HEK293 (cell line): ENCODE measurements at regions not wholly inside any gene's neighbourhood (a gene's known extent, or its start where the extent isn't known, plus 50 kb on each side); places are given as distances from the start of the nearest gene placed in this dataset.

ENCODE experiments used
- CTCF ChIA-PET: fragments of 350-600 bp; formaldehyde crosslinking; extraction: SDS; loops from one replicate; lab custom pipeline; 2021; ENCODE audit warnings: antibody characterized with exemption; lab: Yijun Ruan, JAX
- POLR2A ChIA-PET: fragments of 300-600 bp; formaldehyde crosslinking; extraction: SDS; loops from one replicate; lab custom pipeline; 2020; ENCODE audit warnings: antibody characterized with exemption, inconsistent platforms; lab: Yijun Ruan, JAX
- H3K27ac ChIP-seq: fragments of 200-500 bp; sonication (Bioruptor generic); 2 replicates; pipeline ENCODE4 v1.5.1; 2014; ENCODE audit warnings: low read depth, low read length, control low read depth, inconsistent platforms; ENCODE audit errors: extremely low read depth
- H3K36me3 ChIP-seq, 2 experiments: fragments of 200-500 bp in 1 of 2; sonication (Bioruptor generic) in 1 of 2; 1 replicate in 1 of 2; 2 replicates in 1 of 2; pipeline ENCODE4 v1.5.1; 2014 to 2017; ENCODE audit warnings: inconsistent platforms in 2 of 2, low read length in 2 of 2; ENCODE audit not compliant: control insufficient read depth in 2 of 2, insufficient read depth in 1 of 2
- H3K4me1 ChIP-seq: fragments of 200-500 bp; sonication (Bioruptor generic); 2 replicates; pipeline ENCODE4 v1.5.1; 2014; ENCODE audit warnings: mild to moderate bottlenecking, low read length, inconsistent platforms; ENCODE audit not compliant: control insufficient read depth, insufficient read depth
- H3K4me3 ChIP-seq: 2 replicates; pipeline ENCODE4 v1.5.1; 2011; ENCODE audit warnings: low read depth, mild to moderate bottlenecking, control low read depth, low read length, moderate library complexity
- H3K9me3 ChIP-seq: fragments of 200-500 bp; sonication (Bioruptor generic); 2 replicates; pipeline ENCODE4 v1.5.1; 2014; ENCODE audit warnings: low read depth, low read length, inconsistent platforms; ENCODE audit not compliant: control insufficient read depth, insufficient read depth
- FEZF1 ChIP-seq: fragments of 450-650 bp; formaldehyde crosslinking; IDR thresholded peaks from 2 replicates; pipeline ENCODE4 v1.5.1; 2016; ENCODE audit warnings: missing biosample characterization, missing genetic modification characterization
- OSR2 ChIP-seq: fragments of 450-650 bp; formaldehyde crosslinking; IDR thresholded peaks from 2 replicates; pipeline ENCODE4 v1.5.1; 2016; ENCODE audit warnings: missing biosample characterization, missing genetic modification characterization
- ZBTB17 ChIP-seq: fragments of 450-650 bp; formaldehyde crosslinking; IDR thresholded peaks from 2 replicates; pipeline ENCODE4 v1.5.1; 2016; ENCODE audit warnings: missing biosample characterization, missing genetic modification characterization
- ZIC2 ChIP-seq: fragments of 450-650 bp; formaldehyde crosslinking; IDR thresholded peaks from 2 replicates; pipeline ENCODE4 v1.5.1; 2016; ENCODE audit warnings: missing biosample characterization, missing genetic modification characterization
- ZNF140 ChIP-seq: fragments of 450-650 bp; formaldehyde crosslinking; IDR thresholded peaks from 2 replicates; pipeline ENCODE4 v1.5.1; 2016; ENCODE audit warnings: missing biosample characterization, missing genetic modification characterization
- ZNF23 ChIP-seq: fragments of 450-650 bp; formaldehyde crosslinking; IDR thresholded peaks from 2 replicates; pipeline ENCODE4 v1.5.1; 2016; ENCODE audit warnings: missing biosample characterization, missing genetic modification characterization, borderline replicate concordance
- ZNF561 ChIP-seq: fragments of 450-650 bp; IDR thresholded peaks from 2 replicates; pipeline ENCODE4 v1.5.1; 2018; ENCODE audit warnings: missing biosample characterization, missing genetic modification characterization, borderline replicate concordance
- ZNF571 ChIP-seq: fragments of 450-650 bp; formaldehyde crosslinking; IDR thresholded peaks from 2 replicates; pipeline ENCODE4 v1.5.0; 2017; ENCODE audit warnings: missing biosample characterization, missing genetic modification characterization
- ZNF629 ChIP-seq: fragments of 450-650 bp; formaldehyde crosslinking; IDR thresholded peaks from 2 replicates; pipeline ENCODE4 v1.5.1; 2017; ENCODE audit warnings: missing biosample characterization, missing genetic modification characterization
- ZNF677 ChIP-seq: fragments of 450-650 bp; IDR thresholded peaks from 2 replicates; pipeline ENCODE4 v1.5.0; 2018; ENCODE audit warnings: missing biosample characterization, mild to moderate bottlenecking, missing genetic modification characterization, moderate library complexity
- ZNF830 ChIP-seq: fragments of 450-650 bp; IDR thresholded peaks from 2 replicates; pipeline ENCODE4 v1.5.0; 2018; ENCODE audit warnings: missing biosample characterization, missing genetic modification characterization, low read depth, mild to moderate bottlenecking, moderate library complexity
- TF ChIP-seq, protein P1 (sequence below): fragments of 450-650 bp; formaldehyde crosslinking; IDR thresholded peaks from 2 replicates; pipeline ENCODE4 v1.5.0; 2017; ENCODE audit warnings: missing biosample characterization, missing genetic modification characterization, borderline replicate concordance
- TF ChIP-seq, protein P2 (sequence below): fragments of 450-650 bp; formaldehyde crosslinking; IDR thresholded peaks from 2 replicates; pipeline ENCODE4 v1.5.1; 2016; ENCODE audit warnings: missing biosample characterization, missing genetic modification characterization
- TF ChIP-seq, protein P3 (sequence below): fragments of 450-650 bp; formaldehyde crosslinking; IDR thresholded peaks from 2 replicates; pipeline ENCODE4 v1.5.1; 2016; ENCODE audit warnings: missing biosample characterization, missing genetic modification characterization
- TF ChIP-seq, protein P4 (sequence below): fragments of 450-650 bp; formaldehyde crosslinking; IDR thresholded peaks from 2 replicates; pipeline ENCODE4 v1.5.1; 2016; ENCODE audit warnings: missing biosample characterization, missing genetic modification characterization
- TF ChIP-seq, protein P5 (sequence below): fragments of 450-650 bp; formaldehyde crosslinking; IDR thresholded peaks from 2 replicates; pipeline ENCODE4; 2016; ENCODE audit warnings: missing biosample characterization, missing genetic modification characterization

DNA sequence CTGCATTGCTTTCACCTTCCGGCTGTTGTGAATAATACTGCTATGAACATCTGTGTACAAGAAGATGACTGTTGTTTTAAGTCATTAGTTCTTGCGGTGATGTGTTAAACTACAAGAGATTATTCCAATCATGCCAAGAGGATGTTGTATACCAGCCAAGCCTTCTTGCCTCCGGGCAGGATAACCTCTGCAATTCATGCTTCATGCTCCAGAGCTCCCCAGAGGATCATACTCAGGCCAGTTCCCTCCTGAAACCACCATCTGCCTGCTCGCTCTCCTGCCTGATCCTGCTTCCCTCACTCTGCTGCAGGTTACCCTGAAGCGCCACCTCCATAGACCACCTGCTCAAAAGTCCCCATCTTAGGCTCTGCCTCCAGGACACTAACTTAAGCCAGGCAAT is 187.1 kb upstream of the PROK2 start (continued):
- TF ChIP-seq, protein P1, sequence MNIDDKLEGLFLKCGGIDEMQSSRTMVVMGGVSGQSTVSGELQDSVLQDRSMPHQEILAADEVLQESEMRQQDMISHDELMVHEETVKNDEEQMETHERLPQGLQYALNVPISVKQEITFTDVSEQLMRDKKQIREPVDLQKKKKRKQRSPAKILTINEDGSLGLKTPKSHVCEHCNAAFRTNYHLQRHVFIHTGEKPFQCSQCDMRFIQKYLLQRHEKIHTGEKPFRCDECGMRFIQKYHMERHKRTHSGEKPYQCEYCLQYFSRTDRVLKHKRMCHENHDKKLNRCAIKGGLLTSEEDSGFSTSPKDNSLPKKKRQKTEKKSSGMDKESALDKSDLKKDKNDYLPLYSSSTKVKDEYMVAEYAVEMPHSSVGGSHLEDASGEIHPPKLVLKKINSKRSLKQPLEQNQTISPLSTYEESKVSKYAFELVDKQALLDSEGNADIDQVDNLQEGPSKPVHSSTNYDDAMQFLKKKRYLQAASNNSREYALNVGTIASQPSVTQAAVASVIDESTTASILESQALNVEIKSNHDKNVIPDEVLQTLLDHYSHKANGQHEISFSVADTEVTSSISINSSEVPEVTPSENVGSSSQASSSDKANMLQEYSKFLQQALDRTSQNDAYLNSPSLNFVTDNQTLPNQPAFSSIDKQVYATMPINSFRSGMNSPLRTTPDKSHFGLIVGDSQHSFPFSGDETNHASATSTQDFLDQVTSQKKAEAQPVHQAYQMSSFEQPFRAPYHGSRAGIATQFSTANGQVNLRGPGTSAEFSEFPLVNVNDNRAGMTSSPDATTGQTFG (tag by site-specific recombination) = no peak
- no peak for TF ChIP-seq ZNF830 (tag by site-specific recombination)

DNA sequence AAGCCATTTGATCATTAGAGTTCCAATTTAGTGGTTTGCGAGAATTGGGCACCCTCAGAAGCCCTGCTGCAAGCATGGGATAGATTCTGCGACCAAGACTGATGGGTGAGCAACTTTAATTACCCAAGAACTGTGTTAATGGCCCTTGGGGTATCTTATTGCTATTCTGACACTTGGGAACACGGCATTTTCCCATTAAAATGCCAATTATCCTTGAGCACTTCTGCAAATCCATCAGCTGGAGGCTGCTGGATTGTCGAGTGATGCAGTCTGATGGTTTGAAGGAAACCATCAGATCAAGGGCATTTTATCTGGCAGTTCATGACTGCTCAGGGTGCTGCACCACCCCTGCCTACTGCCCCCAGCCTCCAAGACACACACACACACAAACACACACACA is 183.6 kb upstream of the PROK2 start:
- H3K27ac ChIP-seq = no peak overlapping the region
- H3K4me1 ChIP-seq = peaks cover 3% of the 10 kb centered on the region
- TF ChIP-seq ZBTB17 (tag by site-specific recombination) (peak; percentile 62), FEZF1 (tag by site-specific recombination) (peak; percentile 43; the same call in 1 of the 2 replicates), OSR2 (tag by site-specific recombination) (peak; percentile 54; the same call in 1 of the 2 replicates), ZNF23 (no peak)
- TF ChIP-seq, protein P2, sequence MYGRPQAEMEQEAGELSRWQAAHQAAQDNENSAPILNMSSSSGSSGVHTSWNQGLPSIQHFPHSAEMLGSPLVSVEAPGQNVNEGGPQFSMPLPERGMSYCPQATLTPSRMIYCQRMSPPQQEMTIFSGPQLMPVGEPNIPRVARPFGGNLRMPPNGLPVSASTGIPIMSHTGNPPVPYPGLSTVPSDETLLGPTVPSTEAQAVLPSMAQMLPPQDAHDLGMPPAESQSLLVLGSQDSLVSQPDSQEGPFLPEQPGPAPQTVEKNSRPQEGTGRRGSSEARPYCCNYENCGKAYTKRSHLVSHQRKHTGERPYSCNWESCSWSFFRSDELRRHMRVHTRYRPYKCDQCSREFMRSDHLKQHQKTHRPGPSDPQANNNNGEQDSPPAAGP (tag by site-specific recombination) = no peak
- no peak overlapping the region for H3K4me3 ChIP-seq
- no peaks in the 10 kb centered on the region for H3K9me3 ChIP-seq
- ChIA-PET POLR2A (interaction anchor here (0.6 kb wide), 1 partner anchor 194 kb away, joined by 11 read pairs; no protein-coding TSS in a partner anchor), CTCF (no interaction called here)
- no peaks in the 10 kb centered on the region for H3K36me3 ChIP-seq

DNA sequence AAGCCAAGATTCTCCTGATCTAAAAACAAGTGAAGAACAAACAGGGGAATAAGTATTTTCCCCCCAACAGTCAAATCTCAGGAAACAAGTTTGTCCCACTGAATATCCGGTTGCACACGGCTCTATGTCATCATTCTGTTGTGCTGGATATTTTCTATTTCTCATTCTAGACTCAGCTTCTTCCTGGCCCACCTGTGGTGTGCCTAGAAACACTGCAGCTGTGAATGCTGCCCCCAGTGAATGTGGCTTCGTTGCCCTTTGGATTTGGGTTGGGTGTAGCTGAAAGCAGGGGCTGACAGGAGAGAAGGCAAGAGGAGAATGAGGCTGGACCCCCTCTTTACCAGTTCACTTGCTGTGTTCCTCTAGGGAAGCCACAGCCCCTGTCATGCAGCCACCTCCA is 181.2 kb upstream of the PROK2 start:
- no peak for TF ChIP-seq ZNF677
- no peak for TF ChIP-seq ZNF140 (tag by site-specific recombination)
- TF ChIP-seq ZNF561 (tag by site-specific recombination) = no peak
- peak; percentile 46 for TF ChIP-seq ZIC2 (tag by site-specific recombination)
- TF ChIP-seq, protein P3, sequence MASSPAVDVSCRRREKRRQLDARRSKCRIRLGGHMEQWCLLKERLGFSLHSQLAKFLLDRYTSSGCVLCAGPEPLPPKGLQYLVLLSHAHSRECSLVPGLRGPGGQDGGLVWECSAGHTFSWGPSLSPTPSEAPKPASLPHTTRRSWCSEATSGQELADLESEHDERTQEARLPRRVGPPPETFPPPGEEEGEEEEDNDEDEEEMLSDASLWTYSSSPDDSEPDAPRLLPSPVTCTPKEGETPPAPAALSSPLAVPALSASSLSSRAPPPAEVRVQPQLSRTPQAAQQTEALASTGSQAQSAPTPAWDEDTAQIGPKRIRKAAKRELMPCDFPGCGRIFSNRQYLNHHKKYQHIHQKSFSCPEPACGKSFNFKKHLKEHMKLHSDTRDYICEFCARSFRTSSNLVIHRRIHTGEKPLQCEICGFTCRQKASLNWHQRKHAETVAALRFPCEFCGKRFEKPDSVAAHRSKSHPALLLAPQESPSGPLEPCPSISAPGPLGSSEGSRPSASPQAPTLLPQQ (tag by site-specific recombination) = no peak
- TF ChIP-seq, protein P4, sequence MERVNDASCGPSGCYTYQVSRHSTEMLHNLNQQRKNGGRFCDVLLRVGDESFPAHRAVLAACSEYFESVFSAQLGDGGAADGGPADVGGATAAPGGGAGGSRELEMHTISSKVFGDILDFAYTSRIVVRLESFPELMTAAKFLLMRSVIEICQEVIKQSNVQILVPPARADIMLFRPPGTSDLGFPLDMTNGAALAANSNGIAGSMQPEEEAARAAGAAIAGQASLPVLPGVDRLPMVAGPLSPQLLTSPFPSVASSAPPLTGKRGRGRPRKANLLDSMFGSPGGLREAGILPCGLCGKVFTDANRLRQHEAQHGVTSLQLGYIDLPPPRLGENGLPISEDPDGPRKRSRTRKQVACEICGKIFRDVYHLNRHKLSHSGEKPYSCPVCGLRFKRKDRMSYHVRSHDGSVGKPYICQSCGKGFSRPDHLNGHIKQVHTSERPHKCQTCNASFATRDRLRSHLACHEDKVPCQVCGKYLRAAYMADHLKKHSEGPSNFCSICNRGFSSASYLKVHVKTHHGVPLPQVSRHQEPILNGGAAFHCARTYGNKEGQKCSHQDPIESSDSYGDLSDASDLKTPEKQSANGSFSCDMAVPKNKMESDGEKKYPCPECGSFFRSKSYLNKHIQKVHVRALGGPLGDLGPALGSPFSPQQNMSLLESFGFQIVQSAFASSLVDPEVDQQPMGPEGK (tag by site-specific recombination) = no peak
- TF ChIP-seq, protein P5, sequence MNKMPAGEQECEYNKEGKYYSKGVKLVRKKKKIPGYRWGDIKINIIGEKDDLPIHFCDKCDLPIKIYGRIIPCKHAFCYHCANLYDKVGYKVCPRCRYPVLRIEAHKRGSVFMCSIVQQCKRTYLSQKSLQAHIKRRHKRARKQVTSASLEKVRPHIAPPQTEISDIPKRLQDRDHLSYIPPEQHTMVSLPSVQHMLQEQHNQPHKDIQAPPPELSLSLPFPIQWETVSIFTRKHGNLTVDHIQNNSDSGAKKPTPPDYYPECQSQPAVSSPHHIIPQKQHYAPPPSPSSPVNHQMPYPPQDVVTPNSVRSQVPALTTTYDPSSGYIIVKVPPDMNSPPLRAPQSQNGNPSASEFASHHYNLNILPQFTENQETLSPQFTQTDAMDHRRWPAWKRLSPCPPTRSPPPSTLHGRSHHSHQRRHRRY (tag by site-specific recombination) = no peak
- TF ChIP-seq ZNF571 (tag by site-specific recombination) = no peak
- no peak for TF ChIP-seq ZNF629 (tag by site-specific recombination)
- TF ChIP-seq, all 188 proteins: peak for 1
- Histone ChIP-seq H3K4me1 (peaks cover 3% of the 10 kb centered on the region), H3K9me3 (no peaks in the 10 kb centered on the region), H3K27ac (no peak overlapping the region), H3K4me3 (no peak overlapping the region), H3K36me3 (no peaks in the 10 kb centered on the region)
- POLR2A ChIA-PET = no interaction called here
- CTCF ChIA-PET = no interaction called here
